RWPE2 (cell line): ENCODE measurements at regions not wholly inside any gene's neighbourhood (a gene's known extent, or its start where the extent isn't known, plus 50 kb on each side); places are given as distances from the start of the nearest gene placed in this dataset.

Experiments
- ATAC-seq: fragments of 200-7000 bp; cut with Tn5 transposase; 3 replicates; pipeline ENCODE4 v1.9.1; 2021; ENCODE audit warnings: low read depth
- DNase-seq: peaks from one replicate; pipeline ENCODE4 v3.0.0-alpha.2; 2020; ENCODE audit warnings: low spot score
- H3K27ac ChIP-seq: fragments of 450-650 bp; 2 replicates; pipeline ENCODE4 v1.5.1; 2017; ENCODE audit warnings: mild to moderate bottlenecking; ENCODE audit not compliant: poor library complexity, severe bottlenecking
- H3K27me3 ChIP-seq: fragments of 250-450 bp; sonication (Bioruptor Pico); 2 replicates; pipeline ENCODE4 v1.5.1; 2021; ENCODE audit warnings: mild to moderate bottlenecking, moderate library complexity; ENCODE audit not compliant: insufficient read depth, poor library complexity, severe bottlenecking
- H3K36me3 ChIP-seq: fragments of 250-450 bp; sonication (Bioruptor Pico); 2 replicates; pipeline ENCODE4 v1.5.1; 2020; ENCODE audit warnings: low read depth, mild to moderate bottlenecking, moderate library complexity
- H3K4me1 ChIP-seq: fragments of 250-450 bp; sonication (Bioruptor Pico); 2 replicates; pipeline ENCODE4 v1.5.1; 2021; ENCODE audit warnings: mild to moderate bottlenecking, moderate library complexity; ENCODE audit not compliant: insufficient read depth, poor library complexity, severe bottlenecking
- H3K4me3 ChIP-seq: fragments of 250-450 bp; sonication (Bioruptor Pico); 2 replicates; pipeline ENCODE4 v1.5.1; 2021; ENCODE audit warnings: mild to moderate bottlenecking, moderate library complexity; ENCODE audit not compliant: severe bottlenecking
- H3K9me3 ChIP-seq: fragments of 250-450 bp; sonication (Bioruptor Pico); 2 replicates; pipeline ENCODE4 v1.5.1; 2021; ENCODE audit warnings: mild to moderate bottlenecking, moderate library complexity; ENCODE audit not compliant: severe bottlenecking
- TF ChIP-seq, protein P1 (sequence below): fragments of 450-650 bp; IDR thresholded peaks from one replicate; pipeline ENCODE4 v1.5.1; 2017; ENCODE audit warnings: mild to moderate bottlenecking, moderate library complexity; ENCODE audit not compliant: poor library complexity, severe bottlenecking

DNA sequence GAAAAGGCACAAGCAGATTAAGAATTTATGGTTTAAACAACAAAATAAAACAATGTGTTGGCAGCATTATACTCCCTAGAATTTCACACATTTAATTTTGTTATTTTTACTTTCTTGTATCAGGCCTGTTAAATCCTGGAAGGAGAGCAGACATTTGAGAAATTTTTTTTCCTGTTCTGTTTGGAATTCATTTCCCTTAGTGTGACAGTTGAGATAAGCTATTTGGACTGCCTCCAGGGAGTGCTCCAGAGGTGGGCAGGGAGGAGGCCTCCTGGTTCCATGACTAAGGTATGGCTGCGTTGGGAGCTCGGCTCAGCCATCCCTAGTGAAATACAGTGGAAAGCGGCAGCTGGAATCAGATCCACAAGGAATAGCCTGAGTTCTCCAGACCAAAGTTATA, 185.7 kb downstream of the KCNRG start:
- DNase-seq: no peak
- no peak overlapping the region for H3K27ac ChIP-seq
- ATAC-seq: no peak
- no peak overlapping the region for H3K4me3 ChIP-seq
- H3K36me3 ChIP-seq: no peaks in the 10 kb centered on the region
- no peaks in the 10 kb centered on the region for H3K9me3 ChIP-seq
- TF ChIP-seq, protein P1, sequence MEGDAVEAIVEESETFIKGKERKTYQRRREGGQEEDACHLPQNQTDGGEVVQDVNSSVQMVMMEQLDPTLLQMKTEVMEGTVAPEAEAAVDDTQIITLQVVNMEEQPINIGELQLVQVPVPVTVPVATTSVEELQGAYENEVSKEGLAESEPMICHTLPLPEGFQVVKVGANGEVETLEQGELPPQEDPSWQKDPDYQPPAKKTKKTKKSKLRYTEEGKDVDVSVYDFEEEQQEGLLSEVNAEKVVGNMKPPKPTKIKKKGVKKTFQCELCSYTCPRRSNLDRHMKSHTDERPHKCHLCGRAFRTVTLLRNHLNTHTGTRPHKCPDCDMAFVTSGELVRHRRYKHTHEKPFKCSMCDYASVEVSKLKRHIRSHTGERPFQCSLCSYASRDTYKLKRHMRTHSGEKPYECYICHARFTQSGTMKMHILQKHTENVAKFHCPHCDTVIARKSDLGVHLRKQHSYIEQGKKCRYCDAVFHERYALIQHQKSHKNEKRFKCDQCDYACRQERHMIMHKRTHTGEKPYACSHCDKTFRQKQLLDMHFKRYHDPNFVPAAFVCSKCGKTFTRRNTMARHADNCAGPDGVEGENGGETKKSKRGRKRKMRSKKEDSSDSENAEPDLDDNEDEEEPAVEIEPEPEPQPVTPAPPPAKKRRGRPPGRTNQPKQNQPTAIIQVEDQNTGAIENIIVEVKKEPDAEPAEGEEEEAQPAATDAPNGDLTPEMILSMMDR: no peak
- peaks cover 9% of the 10 kb centered on the region for H3K4me1 ChIP-seq
- H3K27me3 ChIP-seq: no peaks in the 10 kb centered on the region

DNA sequence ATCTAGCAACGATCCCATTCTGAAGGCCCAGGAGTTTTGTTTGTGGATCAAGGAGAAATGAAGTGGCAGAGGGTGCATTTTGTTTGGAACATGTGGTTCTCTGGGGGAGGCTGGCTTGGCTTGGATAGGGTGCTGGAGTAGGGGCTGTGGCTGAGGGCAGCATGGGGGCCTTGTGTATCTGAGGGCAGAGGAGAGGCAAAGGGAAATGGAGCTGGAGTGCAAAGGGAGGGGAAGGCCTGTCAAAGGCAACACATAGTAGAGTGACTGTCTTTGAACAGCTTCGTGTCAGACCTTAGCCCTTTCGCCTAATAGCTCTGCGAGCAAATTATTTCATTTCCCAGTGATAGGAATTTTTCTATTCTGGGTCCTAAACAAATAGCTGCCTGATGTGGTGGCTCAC, 187.2 kb downstream of the KCNRG start:
- no peaks in the 10 kb centered on the region for H3K27me3 ChIP-seq
- no peaks in the 10 kb centered on the region for H3K36me3 ChIP-seq
- no peak for ATAC-seq
- no peak overlapping the region for H3K27ac ChIP-seq
- TF ChIP-seq, protein P1: no peak
- H3K9me3 ChIP-seq: no peaks in the 10 kb centered on the region
- H3K4me1 ChIP-seq: peaks cover 9% of the 10 kb centered on the region
- no peak for DNase-seq
- H3K4me3 ChIP-seq: no peak overlapping the region

DNA sequence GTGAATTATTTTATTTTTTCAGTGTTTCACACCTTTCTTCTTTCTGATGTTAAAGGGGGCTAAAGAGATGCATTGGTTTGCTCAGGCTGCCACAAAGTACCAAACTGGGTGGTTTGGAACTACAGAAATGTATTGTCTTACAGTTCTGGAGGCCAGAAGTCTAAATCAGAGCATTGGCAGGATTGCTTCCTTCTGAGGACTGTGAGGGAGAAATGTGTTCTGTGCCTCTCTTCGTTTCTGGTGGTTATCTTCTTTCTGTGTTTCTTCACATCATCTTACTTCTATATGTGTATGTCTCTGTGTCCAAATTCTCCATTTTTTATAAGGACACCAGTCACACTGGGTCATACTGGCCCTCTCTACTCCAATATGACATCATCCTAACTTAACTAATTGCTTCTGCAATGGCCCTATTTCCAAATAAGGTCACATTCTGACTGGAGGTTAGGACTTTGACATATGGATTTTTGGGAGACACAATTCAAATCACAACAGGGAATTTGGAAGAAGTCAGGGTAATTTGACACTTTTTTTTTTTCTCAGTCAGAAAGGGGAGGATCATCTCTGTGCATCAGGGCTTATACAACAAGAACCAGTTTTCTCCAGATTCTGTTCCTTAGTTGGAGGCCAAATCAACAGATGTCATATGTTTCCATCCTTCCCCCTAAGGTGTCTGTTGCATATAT, 188.2 kb downstream of the KCNRG start:
- DNase-seq (no peak), ATAC-seq (no peak)
- H3K36me3 ChIP-seq: no peaks in the 10 kb centered on the region
- H3K27me3 ChIP-seq: no peaks in the 10 kb centered on the region
- H3K4me3 ChIP-seq: no peak overlapping the region
- H3K9me3 ChIP-seq: no peaks in the 10 kb centered on the region
- peaks cover 4% of the 10 kb centered on the region for H3K4me1 ChIP-seq
- TF ChIP-seq, protein P1: no peak
- no peak overlapping the region for H3K27ac ChIP-seq

DNA sequence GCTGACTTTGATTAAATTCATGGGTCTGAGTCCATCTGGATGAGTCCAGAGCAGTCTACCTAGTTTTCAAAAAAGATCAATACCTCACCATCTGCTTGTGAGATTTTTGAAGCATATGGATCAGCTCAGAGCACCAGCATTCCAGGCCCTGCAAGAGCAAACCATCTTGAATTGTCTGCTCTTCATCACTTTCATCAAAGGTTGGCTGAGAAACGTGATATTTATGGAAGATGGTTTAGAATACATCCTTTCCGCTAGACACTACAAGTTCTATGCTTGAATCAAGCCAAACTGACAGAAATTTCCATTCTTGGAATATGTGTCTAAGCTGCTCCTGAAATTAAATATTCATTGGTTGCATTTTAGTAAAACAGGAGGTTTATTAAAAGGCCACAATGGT, 190.3 kb downstream of the KCNRG start:
- Histone ChIP-seq H3K27ac (no peak overlapping the region), H3K4me1 (peaks cover 7% of the 10 kb centered on the region), H3K9me3 (no peaks in the 10 kb centered on the region), H3K4me3 (no peak overlapping the region), H3K36me3 (no peaks in the 10 kb centered on the region), H3K27me3 (no peaks in the 10 kb centered on the region)
- no peak for DNase-seq
- TF ChIP-seq, protein P1: no peak
- no peak for ATAC-seq

DNA sequence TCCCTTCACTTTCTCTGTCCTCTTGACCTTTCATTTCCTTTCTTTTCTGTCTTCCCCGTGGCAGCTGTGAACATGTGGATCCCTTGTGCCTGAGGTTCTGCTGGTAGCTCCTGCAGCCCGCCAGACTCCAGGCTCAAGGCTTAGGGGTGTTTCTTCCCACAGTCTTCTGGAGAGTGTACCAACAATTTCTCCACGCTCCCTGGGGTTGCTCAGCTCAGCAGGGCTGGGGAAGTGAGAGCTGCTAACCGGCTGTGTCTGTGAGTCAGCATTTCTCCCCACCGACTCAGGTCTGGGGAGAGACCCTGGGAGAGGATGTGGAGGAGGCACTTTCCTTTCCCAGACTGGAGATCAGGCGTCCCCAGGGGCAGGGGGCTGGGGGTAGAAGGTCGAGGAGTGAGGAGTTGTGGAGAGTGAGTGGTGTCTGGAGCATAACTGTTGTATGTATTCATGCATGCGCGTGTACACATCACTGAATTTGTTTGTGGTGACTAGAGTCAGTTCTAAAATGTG, 193.6 kb downstream of the KCNRG start:
- Histone ChIP-seq H3K36me3 (no peaks in the 10 kb centered on the region), H3K4me3 (no peak overlapping the region), H3K27ac (no peak overlapping the region), H3K9me3 (no peaks in the 10 kb centered on the region), H3K27me3 (no peaks in the 10 kb centered on the region), H3K4me1 (peaks cover 7% of the 10 kb centered on the region)
- TF ChIP-seq, protein P1: no peak
- DNase-seq: no peak
- peak; percentile 54; the same call in 2 of the 3 replicates for ATAC-seq
